ENCODE measurements at regions not wholly inside any gene's neighbourhood (a gene's known extent, or its start where the extent isn't known, plus 50 kb on each side); places are given as distances from the start of the nearest gene placed in this dataset.
A peak's percentile ranks its signal among the peaks of the same experiment; 100 is the strongest.
"Not testable (repeated sequence)": the region's sequence is repeated elsewhere in the genome, so short reads cannot be mapped to it uniquely, and the experiment has no call there.

GRCh38 chr2:75324861-75325284 lies 125.6 kb upstream of the TACR1 start:
- DNase-seq: no peak

- DNase-seq: peak; percentile 1
These were observed 124.8 kb upstream of the TACR1 start for GRCh38 chr2:75324141-75324540.

GRCh38 chr2:75321599-75321922 lies 122.2 kb upstream of the TACR1 start:
- DNase-seq: no peak

- no peak for DNase-seq
These were observed 121.7 kb upstream of the TACR1 start for GRCh38 chr2:75320898-75321598.

GRCh38 chr2:75319951-75320350 lies 120.6 kb upstream of the TACR1 start:
- DNase-seq: no peak

GRCh38 chr2:75317802-75318201 lies 118.5 kb upstream of the TACR1 start:
- no peak for DNase-seq

- DNase-seq: no peak
These were observed 118.0 kb upstream of the TACR1 start for GRCh38 chr2:75317316-75317715.

- no peak for DNase-seq
These were observed 116.1 kb upstream of the TACR1 start for GRCh38 chr2:75315436-75315835.

GRCh38 chr2:75311993-75312392 lies 112.7 kb upstream of the TACR1 start:
- peak; percentile 3 for DNase-seq

GRCh38 chr2:75311521-75311920 lies 112.2 kb upstream of the TACR1 start:
- DNase-seq: no peak

GRCh38 chr2:75310876-75311275 lies 111.6 kb upstream of the TACR1 start:
- peak; percentile 33 for DNase-seq

- DNase-seq: peak; percentile 57
These were observed 110.5 kb upstream of the TACR1 start for GRCh38 chr2:75309596-75310463.

- no peak for DNase-seq
These were observed 103.9 kb upstream of the TACR1 start for GRCh38 chr2:75303227-75303626.

GRCh38 chr2:75294362-75294761 lies 95.0 kb upstream of the TACR1 start:
- no peak for DNase-seq

GRCh38 chr2:75292826-75293225 lies 93.5 kb upstream of the TACR1 start:
- DNase-seq: peak; percentile 72

- DNase-seq: peak; percentile 46
These were observed 91.4 kb upstream of the TACR1 start for GRCh38 chr2:75290600-75291150.

- DNase-seq: peak; percentile 40
These were observed 90.5 kb upstream of the TACR1 start for GRCh38 chr2:75289771-75290170.

- not testable (repeated sequence) for DNase-seq
These were observed 89.9 kb upstream of the TACR1 start for GRCh38 chr2:75289178-75289577.

- DNase-seq: no peak
These were observed 89.4 kb upstream of the TACR1 start for GRCh38 chr2:75288760-75289159.

GRCh38 chr2:75287624-75288316 lies 88.5 kb upstream of the TACR1 start:
- no peak for DNase-seq

- no peak for DNase-seq
These were observed 85.0 kb upstream of the TACR1 start for GRCh38 chr2:75284345-75284744.

GRCh38 chr2:75278821-75279379 lies 79.6 kb upstream of the TACR1 start:
- DNase-seq: no peak

GRCh38 chr2:75278314-75278713 lies 79.0 kb upstream of the TACR1 start:
- no peak for DNase-seq

All from HCEC 1CT (cell line).